DOHH2 (cell line): ENCODE measurements at regions not wholly inside any gene's neighbourhood (a gene's known extent, or its start where the extent isn't known, plus 50 kb on each side); places are given as distances from the start of the nearest gene placed in this dataset.

ENCODE experiments used
- H3F3A ChIP-seq: fragments of 200-600 bp; sonication (generic), shearing (Covaris generic); 2 replicates; pipeline ENCODE4 v1.6.0; 2016; ENCODE audit warnings: antibody characterized with exemption, mild to moderate bottlenecking; ENCODE audit not compliant: control insufficient read depth, insufficient read depth
- H3K27ac ChIP-seq: fragments of 200-600 bp; sonication (generic); 2 replicates; pipeline ENCODE4 v1.5.1; 2014; ENCODE audit warnings: low read depth, mild to moderate bottlenecking, low read length, moderate library complexity
- H3K27me3 ChIP-seq: fragments of 200-600 bp; sonication (generic); 2 replicates; pipeline ENCODE4 v1.6.1; 2014; ENCODE audit warnings: mild to moderate bottlenecking, low read length, mixed read lengths; ENCODE audit not compliant: control insufficient read depth
- H3K36me3 ChIP-seq: fragments of 200-600 bp; sonication (generic); 2 replicates; pipeline ENCODE4 v1.6.1; 2014; ENCODE audit warnings: mild to moderate bottlenecking, low read length, moderate library complexity, mixed read lengths; ENCODE audit not compliant: control insufficient read depth
- H3K4me1 ChIP-seq: fragments of 200-600 bp; sonication (generic); 2 replicates; pipeline ENCODE4 v1.6.1; 2014; ENCODE audit warnings: mild to moderate bottlenecking, low read length, mixed read lengths; ENCODE audit not compliant: control insufficient read depth
- H3K4me2 ChIP-seq: fragments of 200-600 bp; sonication (generic); 2 replicates; pipeline ENCODE4 v1.6.0; 2014; ENCODE audit warnings: mild to moderate bottlenecking, low read length, moderate library complexity
- H3K4me3 ChIP-seq: fragments of 200-600 bp; sonication (generic); 2 replicates; pipeline ENCODE4 v1.5.1; 2014; ENCODE audit warnings: mild to moderate bottlenecking, low read length, mixed read lengths
- H3K79me2 ChIP-seq: fragments of 200-600 bp; sonication (generic); 2 replicates; pipeline ENCODE4 v1.6.1; 2014; ENCODE audit warnings: mild to moderate bottlenecking, low read length, mixed read lengths; ENCODE audit not compliant: control insufficient read depth
- H3K9me2 ChIP-seq: fragments of 200-600 bp; sonication (generic); replicated peaks from 2 replicates; pipeline ENCODE4 v1.6.1; 2014; ENCODE audit warnings: mild to moderate bottlenecking, low read length, mixed read lengths; ENCODE audit not compliant: control insufficient read depth
- H3K9me3 ChIP-seq: fragments of 200-600 bp; sonication (generic); 2 replicates; pipeline ENCODE4 v1.6.1; 2014; ENCODE audit warnings: antibody characterized with exemption, low read length, mixed read lengths; ENCODE audit not compliant: control insufficient read depth, insufficient read depth
- H4K20me1 ChIP-seq: fragments of 200-600 bp; sonication (generic); 2 replicates; pipeline ENCODE4 v1.6.0; 2014; ENCODE audit warnings: low read depth, mild to moderate bottlenecking, antibody characterized with exemption, low read length, moderate library complexity; ENCODE audit not compliant: control insufficient read depth, insufficient read depth
- CTCF ChIP-seq: fragments of 200-600 bp; sonication (generic); IDR thresholded peaks from one replicate; pipeline ENCODE4 v1.5.1; 2014; ENCODE audit warnings: antibody characterized with exemption, mild to moderate bottlenecking, low read depth, low read length; ENCODE audit not compliant: poor library complexity, severe bottlenecking
- EZH2phosphoT487 ChIP-seq: fragments of 200-600 bp; sonication (generic); IDR thresholded peaks from 2 replicates; pipeline ENCODE4 v1.6.1; 2017; ENCODE audit warnings: borderline replicate concordance, mild to moderate bottlenecking, antibody characterized with exemption, low read length, moderate library complexity, mixed read lengths

- no peaks in the 10 kb centered on the region for H4K20me1 ChIP-seq
- no peak overlapping the region for H3K4me3 ChIP-seq
- H3K27me3 ChIP-seq: no peaks in the 10 kb centered on the region
- H3K9me2 ChIP-seq: no peaks in the 10 kb centered on the region
- no peaks in the 10 kb centered on the region for H3K9me3 ChIP-seq
- TF ChIP-seq CTCF (no peak), EZH2phosphoT487 (no peak)
- H3K27ac ChIP-seq: no peak overlapping the region
- H3K4me2 ChIP-seq: no peak overlapping the region
- H3K36me3 ChIP-seq: no peaks in the 10 kb centered on the region
- H3F3A ChIP-seq: no peaks in the 10 kb centered on the region
- no peaks in the 10 kb centered on the region for H3K4me1 ChIP-seq
- no peaks in the 10 kb centered on the region for H3K79me2 ChIP-seq
These were observed 123.3 kb upstream of the TANK start for GRCh38 chr2:161036926-161037325.

GRCh38 chr2:161039071-161039470 is 121.2 kb upstream of the TANK start:
- TF ChIP-seq CTCF: no peak
- no peak for TF ChIP-seq EZH2phosphoT487
- no peak overlapping the region for H3K4me2 ChIP-seq
- no peaks in the 10 kb centered on the region for H3K9me2 ChIP-seq
- no peaks in the 10 kb centered on the region for H3K4me1 ChIP-seq
- no peaks in the 10 kb centered on the region for H4K20me1 ChIP-seq
- H3F3A ChIP-seq: no peaks in the 10 kb centered on the region
- no peak overlapping the region for H3K4me3 ChIP-seq
- no peaks in the 10 kb centered on the region for H3K27me3 ChIP-seq
- H3K9me3 ChIP-seq: no peaks in the 10 kb centered on the region
- no peak overlapping the region for H3K27ac ChIP-seq
- no peaks in the 10 kb centered on the region for H3K36me3 ChIP-seq
- H3K79me2 ChIP-seq: no peaks in the 10 kb centered on the region

- H3K4me3 ChIP-seq: no peak overlapping the region
- H3K36me3 ChIP-seq: no peaks in the 10 kb centered on the region
- H3K4me2 ChIP-seq: no peak overlapping the region
- no peak for TF ChIP-seq EZH2phosphoT487
- H3K9me2 ChIP-seq: no peaks in the 10 kb centered on the region
- H3K27me3 ChIP-seq: no peaks in the 10 kb centered on the region
- H3K27ac ChIP-seq: no peak overlapping the region
- no peaks in the 10 kb centered on the region for H3K4me1 ChIP-seq
- no peaks in the 10 kb centered on the region for H4K20me1 ChIP-seq
- no peaks in the 10 kb centered on the region for H3K9me3 ChIP-seq
- H3F3A ChIP-seq: no peaks in the 10 kb centered on the region
- no peaks in the 10 kb centered on the region for H3K79me2 ChIP-seq
These were observed 118.9 kb upstream of the TANK start for GRCh38 chr2:161041356-161041755.

GRCh38 chr2:161042990-161043625 is 117.1 kb upstream of the TANK start:
- no peak overlapping the region for H3K4me2 ChIP-seq
- H3K36me3 ChIP-seq: no peaks in the 10 kb centered on the region
- H3K9me3 ChIP-seq: no peaks in the 10 kb centered on the region
- no peak overlapping the region for H3K27ac ChIP-seq
- H3K27me3 ChIP-seq: no peaks in the 10 kb centered on the region
- no peak overlapping the region for H3K4me3 ChIP-seq
- no peaks in the 10 kb centered on the region for H3K9me2 ChIP-seq
- H3K79me2 ChIP-seq: no peaks in the 10 kb centered on the region
- TF ChIP-seq CTCF (no peak), EZH2phosphoT487 (no peak)
- no peaks in the 10 kb centered on the region for H3K4me1 ChIP-seq
- H3F3A ChIP-seq: no peaks in the 10 kb centered on the region
- H4K20me1 ChIP-seq: no peaks in the 10 kb centered on the region
